ENCODE measurements at regions not wholly inside any gene's neighbourhood (a gene's known extent, or its start where the extent isn't known, plus 50 kb on each side); places are given as distances from the start of the nearest gene placed in this dataset.
A peak's percentile ranks its signal among the peaks of the same experiment; 100 is the strongest.

GRCh38 chr7:36019980-36020379 is 133.1 kb upstream of the EEPD1 start:
- no peak for DNase-seq (ENCODE audit: unreplicated experiment)
- POLR2A ChIA-PET: no interaction called here
- intact Hi-C loops (cut with micrococcal nuclease): loop anchor here (10.0 kb wide), 1 partner anchor 135 kb away; the partner anchor contains the start of gene EEPD1
- no TSS peak for BruUV-seq (replicated peaks)
- no peak overlapping the region for H3K4me3 Mint-ChIP-seq (ENCODE audit: unreplicated experiment)
- no peaks in the 10 kb centered on the region for H3K9me3 Mint-ChIP-seq (ENCODE audit: unreplicated experiment)
- CTCF ChIA-PET: interaction anchor here (0.9 to 1.5 kb wide), 2 partner anchors 8 to 14 kb away, joined by 3 to 4 read pairs; no protein-coding TSS in a partner anchor
- no peaks in the 10 kb centered on the region for H3K36me3 Mint-ChIP-seq (ENCODE audit: insufficient read depth, unreplicated experiment)
- H3K27me3 Mint-ChIP-seq (ENCODE audit: insufficient read depth, unreplicated experiment): no peaks in the 10 kb centered on the region
- no peak overlapping the region for H3K27ac Mint-ChIP-seq (ENCODE audit: low read depth, unreplicated experiment)
- peaks cover 8% of the 10 kb centered on the region for H3K4me1 Mint-ChIP-seq (ENCODE audit: insufficient read depth, unreplicated experiment)
- TF ChIP-seq, protein P1, sequence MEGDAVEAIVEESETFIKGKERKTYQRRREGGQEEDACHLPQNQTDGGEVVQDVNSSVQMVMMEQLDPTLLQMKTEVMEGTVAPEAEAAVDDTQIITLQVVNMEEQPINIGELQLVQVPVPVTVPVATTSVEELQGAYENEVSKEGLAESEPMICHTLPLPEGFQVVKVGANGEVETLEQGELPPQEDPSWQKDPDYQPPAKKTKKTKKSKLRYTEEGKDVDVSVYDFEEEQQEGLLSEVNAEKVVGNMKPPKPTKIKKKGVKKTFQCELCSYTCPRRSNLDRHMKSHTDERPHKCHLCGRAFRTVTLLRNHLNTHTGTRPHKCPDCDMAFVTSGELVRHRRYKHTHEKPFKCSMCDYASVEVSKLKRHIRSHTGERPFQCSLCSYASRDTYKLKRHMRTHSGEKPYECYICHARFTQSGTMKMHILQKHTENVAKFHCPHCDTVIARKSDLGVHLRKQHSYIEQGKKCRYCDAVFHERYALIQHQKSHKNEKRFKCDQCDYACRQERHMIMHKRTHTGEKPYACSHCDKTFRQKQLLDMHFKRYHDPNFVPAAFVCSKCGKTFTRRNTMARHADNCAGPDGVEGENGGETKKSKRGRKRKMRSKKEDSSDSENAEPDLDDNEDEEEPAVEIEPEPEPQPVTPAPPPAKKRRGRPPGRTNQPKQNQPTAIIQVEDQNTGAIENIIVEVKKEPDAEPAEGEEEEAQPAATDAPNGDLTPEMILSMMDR (IDR thresholded peaks at IDR 0.05; ENCODE audit: unreplicated experiment): no peak

- CTCF ChIA-PET: interaction anchor here (0.7 to 1.5 kb wide), 5 partner anchors 9 to 269 kb away, joined by 3 to 6 read pairs (median 4); no protein-coding TSS in a partner anchor
- no peak overlapping the region for H3K4me3 Mint-ChIP-seq (ENCODE audit: unreplicated experiment)
- H3K27me3 Mint-ChIP-seq (ENCODE audit: insufficient read depth, unreplicated experiment): no peaks in the 10 kb centered on the region
- TF ChIP-seq, protein P1 (IDR thresholded peaks at IDR 0.05; ENCODE audit: unreplicated experiment): peak; percentile 54
- H3K36me3 Mint-ChIP-seq (ENCODE audit: insufficient read depth, unreplicated experiment): no peaks in the 10 kb centered on the region
- POLR2A ChIA-PET: no interaction called here
- BruUV-seq (replicated peaks): no TSS peak
- H3K4me1 Mint-ChIP-seq (ENCODE audit: insufficient read depth, unreplicated experiment): peaks cover 8% of the 10 kb centered on the region
- intact Hi-C loops (cut with micrococcal nuclease): loop anchor here (1.0 to 10.0 kb wide), 2 partner anchors 133 to 270 kb away; partner anchors contain the start of gene EEPD1
- no peak overlapping the region for H3K27ac Mint-ChIP-seq (ENCODE audit: low read depth, unreplicated experiment)
- peak; percentile 39 for DNase-seq (ENCODE audit: unreplicated experiment)
- H3K9me3 Mint-ChIP-seq (ENCODE audit: unreplicated experiment): no peaks in the 10 kb centered on the region
These were observed 131.7 kb upstream of the EEPD1 start for GRCh38 chr7:36021367-36021766.

- Mint-ChIP-seq H3K4me1 (ENCODE audit: insufficient read depth, unreplicated experiment) (peaks cover 8% of the 10 kb centered on the region), H3K27ac (ENCODE audit: low read depth, unreplicated experiment) (no peak overlapping the region), H3K9me3 (ENCODE audit: unreplicated experiment) (no peaks in the 10 kb centered on the region), H3K36me3 (ENCODE audit: insufficient read depth, unreplicated experiment) (no peaks in the 10 kb centered on the region), H3K27me3 (ENCODE audit: insufficient read depth, unreplicated experiment) (peaks cover 3% of the 10 kb centered on the region), H3K4me3 (ENCODE audit: unreplicated experiment) (no peak overlapping the region)
- TF ChIP-seq, protein P1 (IDR thresholded peaks at IDR 0.05; ENCODE audit: unreplicated experiment): no peak
- intact Hi-C loops (cut with micrococcal nuclease): loop anchor here (1.0 to 10.0 kb wide), 2 partner anchors 133 to 269 kb away; partner anchors contain the start of gene EEPD1
- BruUV-seq (replicated peaks): no TSS peak
- CTCF ChIA-PET: interaction anchor here (0.9 to 1.5 kb wide), 3 partner anchors 13 to 268 kb away, joined by 3 to 4 read pairs (median 3); no protein-coding TSS in a partner anchor
- POLR2A ChIA-PET: no interaction called here
- no peak for DNase-seq (ENCODE audit: unreplicated experiment)
These were observed 131.0 kb upstream of the EEPD1 start for GRCh38 chr7:36021917-36022550.

GRCh38 chr7:36023033-36023560 is 130.0 kb upstream of the EEPD1 start:
- no TSS peak for BruUV-seq (replicated peaks)
- DNase-seq (ENCODE audit: unreplicated experiment): no peak
- CTCF ChIA-PET: no interaction called here
- POLR2A ChIA-PET: no interaction called here
- intact Hi-C loops (cut with micrococcal nuclease): loop anchor here (10.0 kb wide), 1 partner anchor 132 kb away; the partner anchor contains the start of gene EEPD1
- no peaks in the 10 kb centered on the region for H3K9me3 Mint-ChIP-seq (ENCODE audit: unreplicated experiment)
- no peak overlapping the region for H3K27ac Mint-ChIP-seq (ENCODE audit: low read depth, unreplicated experiment)
- TF ChIP-seq, protein P1 (IDR thresholded peaks at IDR 0.05; ENCODE audit: unreplicated experiment): no peak
- peaks cover 8% of the 10 kb centered on the region for H3K4me1 Mint-ChIP-seq (ENCODE audit: insufficient read depth, unreplicated experiment)
- no peak overlapping the region for H3K4me3 Mint-ChIP-seq (ENCODE audit: unreplicated experiment)
- H3K27me3 Mint-ChIP-seq (ENCODE audit: insufficient read depth, unreplicated experiment): peaks cover 14% of the 10 kb centered on the region
- H3K36me3 Mint-ChIP-seq (ENCODE audit: insufficient read depth, unreplicated experiment): no peaks in the 10 kb centered on the region

Measured in MCF 10A (cell line).